K562 (cell line): ENCODE measurements at regions not wholly inside any gene's neighbourhood (a gene's known extent, or its start where the extent isn't known, plus 50 kb on each side); places are given as distances from the start of the nearest gene placed in this dataset.

Experiments
- ATAC-seq: fragments of 200-7000 bp; cut with Tn5 transposase; 3 replicates; pipeline ENCODE4 v1.9.1; 2020; ENCODE audit warnings: moderate library complexity
- BruUV-seq: library from RNA; stranded (reverse); fragments of 400-500 nt; replicated peaks from 2 replicates; lab custom pipeline; 2021; lab: Mats Ljungman, UMichigan
- CTCF ChIA-PET: fragments of 300-600 bp; formaldehyde crosslinking; extraction: SDS; loops from one replicate; lab custom pipeline; 2021; ENCODE audit warnings: low intra/inter-chr PET ratio; lab: Yijun Ruan, JAX
- POLR2A ChIA-PET: fragments of 300-600, 350-650 bp; sonication (Branson Sonifier 250); formaldehyde crosslinking; extraction: SDS; loops from one replicate; lab custom pipeline; 2021; ENCODE audit warnings: antibody characterized with exemption, inconsistent platforms; lab: Yijun Ruan, JAX
- DNase-seq, 4 experiments: peaks; one replicate each; pipeline versions ENCODE4 v3.0.0 to v3.0.0-alpha.2; 2011 to 2018; ENCODE audit warnings: low spot score in 3 of 4, mixed read lengths in 3 of 4; ENCODE audit errors: extremely low read depth in 1 of 4
- FAIRE-seq: peaks from 2 replicates; lab custom pipeline; 2011; peaks lifted over from hg19 to GRCh38; lab: Jason Lieb, UNC
- H2AFZ ChIP-seq: 2 replicates; pipeline ENCODE4 v1.6.0; 2011; ENCODE audit warnings: low read depth, low read length, control low read depth, inconsistent platforms
- H3K27ac ChIP-seq: fragments of 200-600 bp; 3 replicates; pipeline ENCODE4 v1.8.0; 2011; ENCODE audit warnings: low read depth, mild to moderate bottlenecking, control low read depth, inconsistent platforms, low read length, moderate library complexity, mixed read lengths; ENCODE audit errors: extremely low read depth
- H3K27me3 ChIP-seq, 2 experiments: fragments of 300-600 bp in 1 of 2; 2 replicates in 1 of 2; 3 replicates in 1 of 2; pipeline versions ENCODE4 v1.6.0 to v1.8.0; 2011; ENCODE audit warnings: inconsistent platforms in 2 of 2, low read length in 2 of 2, mild to moderate bottlenecking in 1 of 2, mixed read lengths in 1 of 2, moderate library complexity in 1 of 2; ENCODE audit not compliant: control insufficient read depth in 2 of 2, insufficient read depth in 2 of 2
- H3K36me3 ChIP-seq: fragments of 300-600 bp; 3 replicates; pipeline ENCODE4 v1.8.0; 2011; ENCODE audit warnings: mild to moderate bottlenecking, low read length, inconsistent platforms; ENCODE audit not compliant: control insufficient read depth, insufficient read depth
- H3K4me1 ChIP-seq, 2 experiments: fragments of 200-600 bp in 1 of 2; replicated peaks in 1 of 2; 2 replicates in 1 of 2; 3 replicates in 1 of 2; pipeline versions ENCODE4 v1.5.1 to v1.8.0; 2011; ENCODE audit warnings: inconsistent platforms in 2 of 2, low read length in 2 of 2, mild to moderate bottlenecking in 1 of 2, mixed read lengths in 1 of 2, moderate library complexity in 1 of 2; ENCODE audit not compliant: control insufficient read depth in 2 of 2, insufficient read depth in 2 of 2
- H3K4me2 ChIP-seq: 2 replicates; pipeline ENCODE4 v1.6.1; 2011; ENCODE audit warnings: low read length, control low read depth, inconsistent platforms, mixed read lengths; ENCODE audit not compliant: insufficient read depth
- H3K4me3 ChIP-seq: fragments of 200-600 bp; sonication (generic), shearing (Covaris generic); 2 replicates; pipeline ENCODE4 v1.5.1; 2016; ENCODE audit warnings: control low read depth, inconsistent platforms
- H3K79me2 ChIP-seq: fragments of 200-600 bp; 3 replicates; pipeline ENCODE4 v1.8.0; 2011; ENCODE audit warnings: low read length, inconsistent platforms; ENCODE audit not compliant: control insufficient read depth, insufficient read depth
- H3K9ac ChIP-seq, 2 experiments: 2 replicates each; pipeline versions ENCODE4 v1.6.0 to v1.6.1; 2011; ENCODE audit warnings: low read depth in 2 of 2, low read length in 2 of 2, control low read depth in 1 of 2, inconsistent platforms in 1 of 2, mild to moderate bottlenecking in 1 of 2, mixed read lengths in 1 of 2; ENCODE audit not compliant: insufficient read depth in 1 of 2
- H3K9me1 ChIP-seq: one replicate; pipeline ENCODE4 v1.6.0; 2011; ENCODE audit warnings: inconsistent platforms, mild to moderate bottlenecking, low read length, moderate library complexity; ENCODE audit not compliant: control insufficient read depth, insufficient read depth
- H3K9me3 ChIP-seq: replicated peaks from 2 replicates; pipeline ENCODE4 v1.5.1; 2011; ENCODE audit warnings: low read depth, low read length, inconsistent platforms; ENCODE audit not compliant: control insufficient read depth, insufficient read depth
- H4K20me1 ChIP-seq: replicated peaks from 2 replicates; pipeline ENCODE4 v1.6.1; 2011; ENCODE audit warnings: low read length, inconsistent platforms, mixed read lengths; ENCODE audit not compliant: control insufficient read depth, insufficient read depth
- JUND ChIP-seq, 2 experiments: IDR thresholded peaks; 2 replicates in 1 of 2; 3 replicates in 1 of 2; pipeline ENCODE4 v1.6.1; 2011; ENCODE audit warnings: borderline replicate concordance in 2 of 2, low read depth in 2 of 2, low read length in 2 of 2, improper control_type of control experiment in 1 of 2, missing biosample characterization in 1 of 2, missing genetic modification characterization in 1 of 2, missing genetic modification reagents in 1 of 2
- KHSRP ChIP-seq: fragments of 450-650 bp; IDR thresholded peaks from 2 replicates; pipeline ENCODE4 v1.6.1; 2017
- NR2C1 ChIP-seq, 2 experiments: fragments of 450-650 bp; IDR thresholded peaks; 2 replicates each; pipeline ENCODE4 v1.6.1; 2017; ENCODE audit warnings: mild to moderate bottlenecking in 2 of 2, antibody characterized with exemption in 1 of 2, inconsistent platforms in 1 of 2, missing compliant biosample characterization in 1 of 2, missing genetic modification characterization in 1 of 2
- SAP30 ChIP-seq: fragments of 200-600 bp; sonication (generic); IDR thresholded peaks from 2 replicates; pipeline ENCODE4 v1.6.1; 2012; ENCODE audit warnings: borderline replicate concordance, low read depth, mild to moderate bottlenecking, moderate library complexity, low read length, control low read depth, inconsistent platforms; ENCODE audit not compliant: insufficient read depth, poor library complexity, severe bottlenecking
- ZFPM2 ChIP-seq: fragments of 250-450 bp; sonication (Bioruptor Pico); IDR thresholded peaks from 2 replicates; pipeline ENCODE4 v1.5.1; 2022; ENCODE audit warnings: mild to moderate bottlenecking
- ZNF79 ChIP-seq: fragments of 250-450 bp; sonication (Bioruptor Pico); IDR thresholded peaks from 2 replicates; pipeline ENCODE4 v1.4.0; 2020; ENCODE audit warnings: low read depth, mild to moderate bottlenecking, moderate library complexity
- ZSCAN29 ChIP-seq: fragments of 450-650 bp; IDR thresholded peaks from 2 replicates; pipeline ENCODE4 v1.6.1; 2017
- WGBS: fragments of 100-300 bp; shearing (Covaris generic); methylation state at CpG from one replicate; pipeline ENCODE4 v1.1.6; 2016; ENCODE audit warnings: low coverage, mixed read lengths; ENCODE audit not compliant: insufficient coverage; ENCODE audit errors: missing lambda C conversion rate; 5-methylcytosine and 5-hydroxymethylcytosine counted together
- in situ Hi-C: fragments of 300-500 bp; cut with MboI; formaldehyde crosslinking; loops from 4 replicates; pipeline ENCODE4 v1.15.0; 2018; ENCODE audit warnings: inconsistent platforms, mixed read lengths
- intact Hi-C: fragments of 100-400 bp; cut with micrococcal nuclease; formaldehyde crosslinking; loops from 2 replicates; pipeline ENCODE4 v1.14.2; 2022

- TF ChIP-seq NR2C1 (IDR thresholded peaks at IDR 0.05) (no peak), NR2C1 (tag; IDR thresholded peaks at IDR 0.05) (no peak), JUND (IDR thresholded peaks at IDR 0.05; ENCODE audit: borderline replicate concordance, low read depth, low read length) (no peak), JUND (tag; IDR thresholded peaks at IDR 0.05; ENCODE audit: borderline replicate concordance, low read depth, low read length) (no peak), ZFPM2 (CRISPR knock-in tag) (no peak)
- TF ChIP-seq, all 486 proteins: peak for 0
Measured at GRCh38 chr21:16115461-16115860, 385.7 kb downstream of the USP25 start (continued).

GRCh38 chr21:16116069-16116468 is 386.3 kb downstream of the USP25 start:
- no peaks in the 10 kb centered on the region for H3K9me1 ChIP-seq
- H3K4me3 ChIP-seq = no peak overlapping the region
- CTCF ChIA-PET = no interaction called here
- intact Hi-C loops (no loop called here), in situ Hi-C loops (no loop called here)
- FAIRE-seq (no peak), ATAC-seq (no peak), DNase-seq (no peak)
- no peaks in the 10 kb centered on the region for H3K4me1 ChIP-seq
- no peak overlapping the region for H3K9ac ChIP-seq
- no peaks in the 10 kb centered on the region for H3K27me3 ChIP-seq
- 0% methylated on average over 2 of the region's 2 CpGs for WGBS
- POLR2A ChIA-PET = no interaction called here
- H3K9me3 ChIP-seq = no peaks in the 10 kb centered on the region
- H3K4me2 ChIP-seq = no peak overlapping the region
- H3K36me3 ChIP-seq = no peaks in the 10 kb centered on the region
- no peak overlapping the region for H2AFZ ChIP-seq
- H3K27ac ChIP-seq = no peak overlapping the region
- TF ChIP-seq ZNF79 (CRISPR knock-in tag) = no peak
- TF ChIP-seq KHSRP = no peak
- TF ChIP-seq SAP30 = no peak
- no peak for TF ChIP-seq ZSCAN29
- BruUV-seq = no TSS peak
- H4K20me1 ChIP-seq = no peaks in the 10 kb centered on the region
- H3K79me2 ChIP-seq = no peaks in the 10 kb centered on the region
